ENCODE measurements at regions not wholly inside any gene's neighbourhood (a gene's known extent, or its start where the extent isn't known, plus 50 kb on each side); places are given as distances from the start of the nearest gene placed in this dataset.

DNA sequence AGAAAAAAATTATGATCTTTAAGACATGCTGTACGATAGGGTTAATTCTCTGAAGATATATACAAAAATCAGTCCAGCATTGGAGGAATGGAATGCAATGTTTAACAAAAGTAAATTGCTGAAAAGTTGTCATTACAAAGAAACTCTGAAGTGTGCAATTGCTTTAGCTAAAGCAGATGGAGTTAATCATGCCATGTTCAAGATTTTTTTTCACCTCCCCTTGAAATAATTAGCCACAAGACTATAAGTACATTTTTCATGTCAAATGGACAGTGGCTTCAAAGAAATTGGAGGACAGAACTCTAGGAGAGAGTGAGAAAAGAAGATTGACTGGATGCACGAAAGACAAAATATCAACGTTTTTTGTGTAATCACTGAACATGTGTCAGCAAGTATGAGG, 63.1 kb upstream of the MEOX2 start:
- TF ChIP-seq, protein P1, sequence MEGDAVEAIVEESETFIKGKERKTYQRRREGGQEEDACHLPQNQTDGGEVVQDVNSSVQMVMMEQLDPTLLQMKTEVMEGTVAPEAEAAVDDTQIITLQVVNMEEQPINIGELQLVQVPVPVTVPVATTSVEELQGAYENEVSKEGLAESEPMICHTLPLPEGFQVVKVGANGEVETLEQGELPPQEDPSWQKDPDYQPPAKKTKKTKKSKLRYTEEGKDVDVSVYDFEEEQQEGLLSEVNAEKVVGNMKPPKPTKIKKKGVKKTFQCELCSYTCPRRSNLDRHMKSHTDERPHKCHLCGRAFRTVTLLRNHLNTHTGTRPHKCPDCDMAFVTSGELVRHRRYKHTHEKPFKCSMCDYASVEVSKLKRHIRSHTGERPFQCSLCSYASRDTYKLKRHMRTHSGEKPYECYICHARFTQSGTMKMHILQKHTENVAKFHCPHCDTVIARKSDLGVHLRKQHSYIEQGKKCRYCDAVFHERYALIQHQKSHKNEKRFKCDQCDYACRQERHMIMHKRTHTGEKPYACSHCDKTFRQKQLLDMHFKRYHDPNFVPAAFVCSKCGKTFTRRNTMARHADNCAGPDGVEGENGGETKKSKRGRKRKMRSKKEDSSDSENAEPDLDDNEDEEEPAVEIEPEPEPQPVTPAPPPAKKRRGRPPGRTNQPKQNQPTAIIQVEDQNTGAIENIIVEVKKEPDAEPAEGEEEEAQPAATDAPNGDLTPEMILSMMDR (IDR thresholded peaks at IDR 0.05 in 4 of 5, conservative IDR thresholded peaks at IDR 0.05 in 1 of 5): no peak
- no peak for TF ChIP-seq POLR2A (IDR thresholded peaks at IDR 0.05)
